ENCODE measurements at regions not wholly inside any gene's neighbourhood (a gene's known extent, or its start where the extent isn't known, plus 50 kb on each side); places are given as distances from the start of the nearest gene placed in this dataset.

DNA sequence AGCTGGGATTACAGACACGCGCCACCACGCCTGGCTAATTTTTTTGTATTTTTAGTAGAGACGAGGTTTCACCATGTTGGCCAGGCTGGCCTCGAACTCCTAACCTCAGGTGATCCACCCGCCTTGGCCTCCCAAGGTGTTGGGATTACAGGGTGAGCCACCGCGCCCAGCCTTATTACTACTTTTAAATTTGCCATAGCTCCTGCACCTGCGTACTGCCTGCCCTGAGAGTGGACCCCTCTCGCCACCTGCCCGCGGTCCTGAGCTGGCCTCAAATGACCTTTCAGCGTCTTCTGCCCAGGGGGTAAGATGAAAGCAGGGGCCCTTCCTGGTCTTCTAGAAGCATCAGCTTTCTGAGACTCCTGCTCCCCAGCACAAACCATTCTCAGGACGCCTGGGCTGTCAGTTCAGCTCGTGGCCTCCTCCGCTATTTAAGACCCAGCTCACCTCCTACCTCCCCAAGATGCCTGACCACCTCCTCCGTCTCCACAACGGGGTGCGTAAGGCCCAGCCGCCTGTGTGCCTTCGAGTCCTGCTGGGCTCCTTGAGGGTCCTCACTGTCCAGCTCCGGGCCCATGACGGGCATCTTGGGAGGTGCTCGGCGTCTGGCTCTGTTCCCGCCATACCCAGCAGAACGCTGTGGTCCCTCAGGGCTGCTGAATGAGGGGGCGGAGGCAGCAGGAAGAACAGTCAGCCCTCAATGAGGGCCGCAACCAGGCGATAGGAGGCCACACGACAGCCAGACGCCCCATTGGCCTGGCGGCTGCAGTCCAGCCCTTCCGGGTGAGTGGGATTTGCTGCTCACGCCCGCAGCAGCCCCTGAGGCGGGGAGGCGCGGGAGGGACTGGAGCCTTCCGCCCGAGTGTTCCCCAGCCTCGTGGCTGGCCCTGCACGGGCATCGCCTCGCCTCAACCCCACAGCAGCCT is 266.6 kb downstream of the TFCP2L1 start:
- no peak for DNase-seq (ENCODE audit: low spot score)

DNA sequence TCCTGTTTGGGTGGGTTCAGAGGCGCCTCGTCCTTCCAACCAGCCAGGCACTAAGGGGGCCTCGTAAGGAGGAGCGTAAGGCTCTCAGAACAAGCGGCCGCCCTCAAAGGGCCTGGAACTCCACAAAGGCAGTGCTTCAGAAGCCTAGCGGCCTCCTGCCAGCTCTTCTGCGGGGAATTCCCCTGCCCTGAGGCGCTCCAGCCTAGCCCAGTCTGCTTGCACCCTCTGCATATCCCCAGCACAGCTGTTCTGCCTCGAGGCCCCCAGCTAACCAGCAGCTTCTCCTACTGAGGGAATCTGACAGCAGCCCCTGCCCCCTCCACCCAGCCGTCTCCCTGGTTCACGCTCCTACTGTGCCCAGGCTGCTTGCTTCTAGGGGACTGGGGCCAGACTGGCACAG is 265.9 kb downstream of the TFCP2L1 start:
- DNase-seq (ENCODE audit: low spot score) = no peak

GRCh38 chr2:121019756-121020155 is 265.2 kb downstream of the TFCP2L1 start:
- DNase-seq (ENCODE audit: low spot score) = no peak

DNA sequence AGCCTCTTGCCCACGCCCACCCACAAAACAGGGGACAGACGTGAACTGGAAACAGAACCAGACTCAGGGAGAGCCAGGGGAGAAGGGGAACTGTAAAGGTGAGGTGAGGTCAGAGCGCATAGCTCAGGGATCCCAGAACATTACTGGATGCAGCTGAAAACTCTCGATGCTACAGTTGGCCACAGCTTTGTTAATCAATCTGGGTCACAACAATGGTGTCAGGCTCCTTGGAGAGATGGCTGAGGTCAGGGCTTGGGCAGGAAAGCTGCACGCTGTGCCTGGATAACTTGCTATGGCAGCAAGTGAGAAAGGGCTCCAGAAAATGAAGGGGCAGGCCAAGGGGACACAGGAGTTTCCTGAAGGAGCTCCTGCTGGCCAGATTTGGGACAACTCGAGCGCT is 263.3 kb downstream of the TFCP2L1 start:
- DNase-seq (ENCODE audit: low spot score) = no peak

GRCh38 chr2:121028577-121028976 is 256.4 kb downstream of the TFCP2L1 start:
- no peak for DNase-seq (ENCODE audit: low spot score)

- DNase-seq (ENCODE audit: low spot score) = no peak
These were observed 254.5 kb downstream of the TFCP2L1 start for GRCh38 chr2:121030523-121030922.

DNA sequence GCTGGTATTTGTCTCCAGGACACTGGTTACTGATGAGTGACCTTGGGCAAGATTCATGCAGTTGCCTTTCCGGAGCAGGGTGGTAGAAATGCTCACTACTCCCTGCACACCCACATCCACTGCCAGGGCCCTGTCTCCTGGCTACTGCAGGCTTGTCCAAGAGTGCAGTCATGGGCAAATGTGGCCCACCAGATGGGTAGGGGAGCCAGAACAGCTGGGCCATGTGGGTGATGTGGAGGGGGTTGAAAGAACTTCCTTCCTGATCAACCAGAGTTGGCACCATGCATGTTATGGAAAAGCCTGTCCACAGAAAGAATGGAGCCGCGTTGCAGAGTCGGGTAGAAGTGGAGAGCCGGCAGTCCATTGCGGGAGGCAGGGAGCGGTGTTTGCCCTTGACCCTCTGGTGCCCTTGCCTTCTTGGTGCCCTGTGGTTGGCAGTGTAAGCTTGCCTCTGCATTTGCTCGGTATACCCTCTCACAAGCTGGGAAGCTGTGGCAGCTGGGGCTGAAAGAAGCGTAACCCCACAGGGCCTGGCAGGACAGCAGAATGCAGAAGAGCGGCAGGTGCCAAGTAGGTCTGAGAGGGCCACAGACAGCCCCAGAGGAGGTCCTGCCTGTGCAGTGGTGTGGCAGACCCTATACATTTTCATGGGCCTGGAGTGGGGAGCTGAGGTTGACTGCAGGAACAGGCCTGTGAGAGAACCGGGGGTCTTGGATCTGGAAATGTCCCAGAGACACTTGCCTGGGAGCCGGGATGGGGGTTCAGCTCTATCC is 253.2 kb downstream of the TFCP2L1 start:
- DNase-seq (ENCODE audit: low spot score) = no peak

- DNase-seq (ENCODE audit: low spot score) = no peak
These were observed 251.5 kb downstream of the TFCP2L1 start for GRCh38 chr2:121033461-121033996.

DNA sequence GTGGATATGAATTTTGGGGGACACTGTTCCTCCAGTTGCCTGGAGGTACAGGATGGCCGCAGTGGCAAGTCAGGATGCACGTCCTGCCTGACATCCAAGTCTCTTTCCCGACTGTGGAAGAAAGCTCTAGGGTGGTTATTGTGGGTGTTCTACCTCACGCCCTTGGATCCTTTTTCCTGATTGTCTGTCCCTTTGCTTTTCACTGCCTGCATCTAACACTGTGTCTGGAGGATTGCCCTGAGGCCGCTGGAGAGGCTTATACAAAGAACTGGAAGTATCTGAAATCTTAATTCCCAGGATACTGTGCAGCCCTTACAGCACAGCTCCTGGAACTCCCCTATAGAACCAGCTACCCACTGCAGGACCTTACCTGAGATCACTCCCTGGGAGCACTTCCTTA is 250.5 kb downstream of the TFCP2L1 start:
- DNase-seq (ENCODE audit: low spot score) = no peak

DNA sequence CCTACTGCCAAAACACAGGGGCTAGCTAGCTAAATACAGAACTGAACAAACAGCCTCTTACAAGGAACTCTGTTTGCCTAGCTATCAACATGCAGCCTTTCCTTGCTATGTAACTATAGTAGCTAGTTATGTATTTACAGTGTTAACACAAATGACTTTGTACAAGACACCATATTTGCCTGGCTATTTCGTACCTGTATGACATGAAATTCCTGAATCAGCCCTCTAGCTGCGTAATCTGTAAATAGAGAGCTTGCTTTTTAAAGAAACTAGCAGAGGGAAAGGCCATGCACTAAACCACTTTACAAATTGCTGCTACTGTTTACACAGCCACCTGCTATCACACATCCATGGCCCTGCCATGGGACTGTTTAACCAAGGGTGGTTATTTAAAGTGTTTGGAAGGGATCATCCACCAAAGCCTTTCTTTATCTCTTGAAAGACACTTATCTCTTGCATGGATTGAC is 248.7 kb downstream of the TFCP2L1 start:
- DNase-seq (ENCODE audit: low spot score) = no peak

DNA sequence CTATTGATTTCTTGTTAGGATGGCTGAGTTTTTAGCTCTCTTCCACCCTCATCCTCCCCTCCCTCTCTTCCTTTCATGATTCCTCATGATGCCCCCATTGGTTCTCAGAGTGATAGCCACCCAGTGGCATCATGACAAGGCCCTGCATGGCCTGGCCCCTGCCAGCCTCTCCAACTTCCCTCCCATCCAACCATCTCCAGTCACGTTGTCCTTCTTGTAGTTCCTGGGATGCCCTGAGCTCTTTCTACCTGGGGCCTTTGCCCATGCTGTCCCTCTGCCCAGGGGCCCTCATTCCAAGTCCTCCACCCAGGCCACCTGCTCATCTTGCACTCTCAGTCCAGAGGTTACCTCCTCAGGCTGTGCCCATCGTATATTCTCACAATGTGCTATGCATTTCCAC is 247.5 kb downstream of the TFCP2L1 start:
- DNase-seq (ENCODE audit: low spot score) = no peak

GRCh38 chr2:121038031-121038430 is 247.0 kb downstream of the TFCP2L1 start:
- no peak for DNase-seq (ENCODE audit: low spot score)

GRCh38 chr2:121038431-121038830 is 246.6 kb downstream of the TFCP2L1 start:
- DNase-seq (ENCODE audit: low spot score) = no peak

DNA sequence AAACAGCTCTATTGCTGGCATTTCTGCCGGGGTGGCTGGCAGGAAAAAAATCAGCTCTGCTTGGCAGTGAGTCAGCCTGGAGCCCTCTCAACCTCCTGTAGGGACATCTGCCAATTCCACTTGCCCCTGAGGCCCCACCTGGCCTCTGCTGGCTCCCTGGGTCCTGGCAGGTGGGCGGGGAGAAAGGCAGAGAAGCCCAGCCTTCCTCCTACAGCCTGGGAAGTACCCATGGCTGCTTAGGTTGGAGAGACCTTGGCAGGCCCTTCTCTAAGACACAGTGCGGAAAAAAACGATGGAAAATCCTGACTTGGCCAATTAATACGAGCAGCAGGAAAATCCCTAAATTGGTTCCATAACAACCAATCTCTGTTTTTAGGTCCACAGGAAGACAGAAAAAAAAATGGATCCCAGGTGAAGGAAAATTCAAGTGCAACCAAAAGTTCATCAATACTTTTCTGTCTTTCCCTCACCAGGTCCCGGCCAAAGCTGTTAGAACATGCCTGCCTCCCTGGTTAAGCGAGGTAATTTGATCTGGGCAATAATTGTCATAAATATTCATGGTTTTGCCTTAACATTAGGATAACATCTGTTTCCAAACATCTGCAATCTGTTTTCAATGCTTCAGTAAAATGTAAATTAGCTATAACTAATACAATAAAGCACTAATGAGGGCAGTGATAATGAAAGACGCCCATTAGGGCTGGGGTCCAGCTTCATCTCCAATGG is 245.9 kb downstream of the TFCP2L1 start:
- DNase-seq (ENCODE audit: low spot score) = no peak

DNA sequence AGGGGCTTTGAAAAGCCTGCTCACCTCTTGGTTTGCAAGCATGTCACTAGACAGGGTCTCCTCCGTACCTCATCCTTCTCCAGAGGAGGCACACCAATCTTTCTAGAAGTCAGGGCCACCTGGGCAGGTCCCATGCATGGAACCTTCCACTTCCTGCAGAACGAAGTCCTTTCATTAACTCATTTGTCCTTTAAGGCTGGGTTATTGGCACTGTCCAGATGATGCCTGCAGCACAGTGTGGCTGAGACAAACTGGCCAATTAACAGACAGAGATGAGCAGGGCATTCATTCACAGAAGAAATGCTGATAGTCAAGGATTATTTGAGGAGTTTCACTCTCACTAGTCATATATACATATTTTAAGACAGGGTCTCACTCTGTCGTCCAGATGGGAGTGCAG is 245.3 kb downstream of the TFCP2L1 start:
- no peak for DNase-seq (ENCODE audit: low spot score)

GRCh38 chr2:121041516-121041915 is 243.5 kb downstream of the TFCP2L1 start:
- DNase-seq (ENCODE audit: low spot score) = no peak

- DNase-seq (ENCODE audit: low spot score) = no peak
These were observed 241.8 kb downstream of the TFCP2L1 start for GRCh38 chr2:121043061-121043826.

DNA sequence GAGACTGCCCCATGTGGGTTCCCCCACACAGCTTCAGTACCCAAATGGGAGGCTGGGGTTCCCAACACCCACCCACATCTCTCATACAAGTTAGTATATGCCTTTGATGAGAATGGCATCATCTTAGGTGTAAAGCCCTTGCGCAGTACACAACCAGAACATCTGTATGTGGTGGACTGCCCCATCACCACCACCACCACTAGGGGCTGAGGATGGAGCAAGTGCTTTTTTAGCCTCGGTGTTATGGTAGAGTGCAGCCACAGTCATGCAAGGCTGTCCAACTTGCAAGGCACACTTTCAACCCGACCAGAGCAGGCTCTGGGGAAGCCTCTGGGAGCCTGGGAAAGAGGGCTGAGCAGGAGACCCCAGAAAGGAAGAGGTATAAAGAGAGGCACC is 241.2 kb downstream of the TFCP2L1 start:
- DNase-seq (ENCODE audit: low spot score) = no peak

- DNase-seq (ENCODE audit: low spot score) = no peak
These were observed 240.6 kb downstream of the TFCP2L1 start for GRCh38 chr2:121044412-121044811.

DNA sequence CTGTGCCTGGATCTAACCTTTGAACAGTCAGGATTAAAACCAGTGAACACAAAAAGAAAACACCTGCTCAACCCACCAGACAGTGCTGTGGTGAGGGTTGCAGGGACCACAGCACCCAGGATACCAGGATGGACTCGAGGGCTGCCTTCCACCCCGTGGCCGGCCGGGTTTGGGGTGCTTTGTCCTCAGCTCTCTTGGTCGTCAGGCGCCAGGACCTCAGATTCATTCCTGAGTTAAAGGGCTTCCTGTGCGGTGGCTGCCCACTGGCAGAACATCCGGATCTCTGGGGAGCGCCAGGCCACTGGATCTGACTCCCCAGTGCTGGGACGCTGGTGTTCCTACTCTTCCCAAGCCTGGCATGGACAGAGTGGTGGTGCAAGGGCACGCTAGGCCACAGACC is 239.8 kb downstream of the TFCP2L1 start:
- no peak for DNase-seq (ENCODE audit: low spot score)

DNA sequence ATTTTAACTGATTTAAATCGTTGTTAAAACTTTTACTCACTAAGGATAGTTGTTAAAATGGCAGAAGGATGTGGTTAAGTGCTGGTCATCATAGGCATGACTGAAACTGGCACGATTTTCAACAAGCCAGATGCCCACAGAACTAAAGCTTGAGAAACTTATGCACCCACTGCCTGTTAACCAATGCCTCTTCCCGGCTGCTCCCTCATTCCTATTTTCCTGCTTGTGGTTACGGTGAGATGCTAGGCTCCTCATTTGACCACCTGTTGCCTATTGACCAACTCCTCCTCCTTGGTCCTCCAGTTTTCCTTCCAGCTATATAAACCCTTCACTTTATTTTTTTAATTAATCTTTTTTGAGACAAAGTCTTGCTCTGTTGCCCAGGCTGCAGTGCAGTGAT is 238.7 kb downstream of the TFCP2L1 start:
- no peak for DNase-seq (ENCODE audit: low spot score)

Data from GM03348 (cell line).